ENCODE measurements at regions not wholly inside any gene's neighbourhood (a gene's known extent, or its start where the extent isn't known, plus 50 kb on each side); places are given as distances from the start of the nearest gene placed in this dataset.
A peak's percentile ranks its signal among the peaks of the same experiment; 100 is the strongest.

DNA sequence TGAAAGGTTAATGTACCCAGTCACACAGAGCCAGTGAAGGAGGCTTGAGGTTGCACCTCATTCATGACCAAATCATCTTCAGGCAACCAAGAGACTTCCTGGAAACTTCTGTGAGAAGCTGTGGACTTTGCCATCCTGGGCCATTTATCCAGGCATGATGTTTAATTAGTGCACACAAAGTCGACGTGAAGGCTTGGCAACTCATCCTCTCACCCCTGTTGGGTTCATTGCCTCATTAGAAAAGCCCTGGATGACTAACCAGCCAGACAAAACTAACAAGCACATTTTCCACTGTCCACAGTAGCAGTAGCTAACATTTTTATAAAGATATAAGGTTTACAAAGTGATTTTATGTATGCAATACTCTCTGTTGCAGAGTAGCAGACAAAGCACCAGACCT lies 65.7 kb upstream of the ZNF462 start:
- no peaks in the 10 kb centered on the region for H3K36me3 ChIP-seq
- 29 to 41% methylated on average over 2 of the region's 2 CpGs for WGBS, 2 donors
- TF ChIP-seq POLR2A (IDR thresholded peaks at IDR 0.05) = no peak
- TF ChIP-seq, protein P1, sequence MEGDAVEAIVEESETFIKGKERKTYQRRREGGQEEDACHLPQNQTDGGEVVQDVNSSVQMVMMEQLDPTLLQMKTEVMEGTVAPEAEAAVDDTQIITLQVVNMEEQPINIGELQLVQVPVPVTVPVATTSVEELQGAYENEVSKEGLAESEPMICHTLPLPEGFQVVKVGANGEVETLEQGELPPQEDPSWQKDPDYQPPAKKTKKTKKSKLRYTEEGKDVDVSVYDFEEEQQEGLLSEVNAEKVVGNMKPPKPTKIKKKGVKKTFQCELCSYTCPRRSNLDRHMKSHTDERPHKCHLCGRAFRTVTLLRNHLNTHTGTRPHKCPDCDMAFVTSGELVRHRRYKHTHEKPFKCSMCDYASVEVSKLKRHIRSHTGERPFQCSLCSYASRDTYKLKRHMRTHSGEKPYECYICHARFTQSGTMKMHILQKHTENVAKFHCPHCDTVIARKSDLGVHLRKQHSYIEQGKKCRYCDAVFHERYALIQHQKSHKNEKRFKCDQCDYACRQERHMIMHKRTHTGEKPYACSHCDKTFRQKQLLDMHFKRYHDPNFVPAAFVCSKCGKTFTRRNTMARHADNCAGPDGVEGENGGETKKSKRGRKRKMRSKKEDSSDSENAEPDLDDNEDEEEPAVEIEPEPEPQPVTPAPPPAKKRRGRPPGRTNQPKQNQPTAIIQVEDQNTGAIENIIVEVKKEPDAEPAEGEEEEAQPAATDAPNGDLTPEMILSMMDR (IDR thresholded peaks at IDR 0.05) = no peak
- H3K4me3 ChIP-seq (replicated peaks in 1 of 3) = no peak overlapping the region
- no peaks in the 10 kb centered on the region for H3K27me3 ChIP-seq
- DNase-seq = peak; percentile 11 to 39
- H3K4me1 ChIP-seq = peaks cover 9 to 20% of the 10 kb centered on the region in 2 donors
- intact Hi-C loops (cut with DNase I) = no loop called here
- H3K27ac ChIP-seq = peak overlapping the region in 1 of 3 donors; percentile 8
- H3K9me3 ChIP-seq = no peaks in the 10 kb centered on the region

DNA sequence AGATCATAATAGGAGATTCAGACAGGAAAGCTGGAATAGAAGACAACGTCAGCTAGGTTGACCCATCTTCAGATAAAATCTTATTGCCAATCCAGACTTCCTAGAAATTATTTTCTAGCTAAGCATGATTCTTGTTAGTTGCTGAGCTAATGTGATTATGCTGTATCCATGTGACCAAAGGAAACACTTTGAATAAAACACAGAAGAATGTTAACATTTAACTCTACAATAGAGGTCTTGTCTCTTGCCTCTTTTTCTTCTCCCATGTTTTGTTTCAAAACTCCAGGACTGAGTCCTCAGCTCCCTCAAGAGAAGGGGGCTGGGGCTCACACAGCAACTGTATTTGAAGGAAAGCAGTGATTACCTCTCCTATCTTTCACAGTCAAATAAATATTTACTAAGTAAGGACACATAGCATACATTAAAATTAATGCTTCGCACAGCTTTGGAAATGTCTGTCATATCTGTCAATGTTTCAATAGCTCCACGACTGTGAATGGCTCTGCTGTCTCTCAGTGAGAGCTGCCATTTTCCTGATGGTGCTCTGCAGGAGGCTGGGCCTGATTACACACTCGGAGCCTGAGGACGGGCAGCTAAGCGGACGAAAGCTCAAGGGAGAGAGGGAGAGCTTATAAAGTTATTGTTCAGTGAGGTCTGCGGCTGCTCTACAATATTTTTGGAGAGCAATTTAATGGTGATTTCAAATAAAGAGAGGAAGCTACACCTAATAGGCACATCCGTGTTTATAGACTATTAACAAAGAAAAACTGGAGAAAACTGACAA lies 64.8 kb upstream of the ZNF462 start:
- Histone ChIP-seq H3K27me3 (no peaks in the 10 kb centered on the region), H3K36me3 (no peaks in the 10 kb centered on the region), H3K9me3 (no peaks in the 10 kb centered on the region), H3K4me3 (replicated peaks in 1 of 3) (no peak overlapping the region), H3K4me1 (peaks cover 9 to 20% of the 10 kb centered on the region in 2 donors), H3K27ac (no peak overlapping the region)
- intact Hi-C loops (cut with DNase I) = no loop called here
- no peak for DNase-seq
- 78 to 83% methylated on average over 9 of the region's 9 CpGs for WGBS, 2 donors
- TF ChIP-seq, protein P1 (IDR thresholded peaks at IDR 0.05) = no peak
- TF ChIP-seq POLR2A (IDR thresholded peaks at IDR 0.05) = no peak

DNA sequence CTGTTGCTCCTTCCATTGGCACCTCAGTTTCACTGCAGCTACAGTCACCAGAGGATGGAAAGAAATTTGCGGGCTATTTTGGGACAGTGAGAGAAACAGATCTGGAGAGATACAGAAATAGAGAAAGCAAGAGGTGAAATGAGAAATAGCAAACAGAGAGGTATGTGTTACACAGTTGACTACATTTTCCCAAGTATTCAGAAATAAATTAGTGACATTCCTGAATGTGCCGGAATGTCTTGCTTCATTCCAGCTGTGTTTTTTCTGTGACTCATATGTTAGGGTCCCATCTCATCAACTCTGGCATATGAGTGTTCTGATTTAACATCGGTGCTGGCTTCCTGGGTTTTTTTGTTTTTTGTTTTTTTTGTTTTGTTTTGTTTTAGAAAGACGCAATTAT lies 63.8 kb upstream of the ZNF462 start:
- WGBS, 2 donors = 73 to 80% methylated on average over 4 of the region's 4 CpGs
- Histone ChIP-seq H3K4me1 (peaks cover 9 to 20% of the 10 kb centered on the region in 2 donors), H3K27me3 (no peaks in the 10 kb centered on the region), H3K4me3 (replicated peaks in 1 of 3) (no peak overlapping the region), H3K27ac (no peak overlapping the region), H3K9me3 (no peaks in the 10 kb centered on the region), H3K36me3 (no peaks in the 10 kb centered on the region)
- TF ChIP-seq, protein P1 (IDR thresholded peaks at IDR 0.05) = no peak
- TF ChIP-seq POLR2A (IDR thresholded peaks at IDR 0.05) = no peak
- no peak for DNase-seq
- intact Hi-C loops (cut with DNase I) = no loop called here

DNA sequence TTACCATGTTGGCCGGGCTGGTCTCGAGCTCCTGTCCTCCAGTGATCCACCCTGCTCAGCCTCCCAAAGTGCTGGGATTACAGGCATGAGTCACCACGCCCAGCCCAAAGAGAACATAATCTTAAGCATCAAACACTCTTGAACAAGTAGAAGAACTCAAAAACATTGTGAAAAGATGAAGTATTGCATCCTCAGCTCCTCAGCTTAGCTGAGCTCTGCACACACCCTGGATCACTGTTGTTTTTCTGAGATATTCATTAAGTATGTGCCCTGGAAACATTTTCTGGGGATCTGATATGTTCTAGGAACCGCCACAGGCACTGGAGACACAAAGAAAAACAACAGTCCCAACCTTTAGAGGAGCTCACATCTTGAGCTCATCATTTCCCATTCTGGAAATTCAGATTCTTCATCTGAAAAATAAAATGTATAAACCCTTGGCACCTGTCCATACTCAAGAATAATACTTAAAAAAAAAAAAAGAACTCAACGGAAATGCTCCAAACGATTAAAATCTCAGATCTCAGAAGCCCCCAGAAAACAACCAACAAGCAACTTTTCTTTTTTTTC lies 62.2 kb upstream of the ZNF462 start:
- no peak overlapping the region for H3K27ac ChIP-seq
- no peaks in the 10 kb centered on the region for H3K36me3 ChIP-seq
- no peaks in the 10 kb centered on the region for H3K9me3 ChIP-seq
- DNase-seq = no peak
- peaks cover 0 to 9% of the 10 kb centered on the region in 2 donors for H3K4me1 ChIP-seq
- intact Hi-C loops (cut with DNase I) = no loop called here
- H3K27me3 ChIP-seq = no peaks in the 10 kb centered on the region
- TF ChIP-seq, protein P1 (IDR thresholded peaks at IDR 0.05) = no peak
- TF ChIP-seq POLR2A (IDR thresholded peaks at IDR 0.05) = no peak
- H3K4me3 ChIP-seq (replicated peaks in 1 of 3) = no peak overlapping the region
- 81 to 86% methylated on average over 6 of the region's 6 CpGs for WGBS, 2 donors

DNA sequence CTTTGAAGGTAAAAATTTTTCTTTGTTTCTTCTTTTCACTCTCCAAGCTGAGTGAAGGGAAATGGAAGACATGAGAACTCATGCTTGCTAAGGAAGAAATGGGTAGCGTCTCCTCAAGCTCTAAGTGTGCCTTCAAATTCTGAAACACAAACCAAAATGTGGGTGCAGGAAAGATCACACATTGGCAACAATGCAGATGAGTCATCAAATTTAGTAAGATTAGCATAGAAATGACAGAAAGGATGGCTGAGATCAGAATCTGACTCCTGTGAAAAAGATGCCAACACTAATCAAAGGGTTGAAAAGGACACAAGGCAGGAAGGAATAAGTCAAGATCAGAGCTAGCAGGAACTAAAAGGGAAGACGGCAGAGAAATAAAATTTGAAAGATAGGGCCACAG lies 61.1 kb upstream of the ZNF462 start:
- H3K4me1 ChIP-seq = peaks cover 0 to 7% of the 10 kb centered on the region in 2 donors
- 90 to 97% methylated on average over 2 of the region's 2 CpGs for WGBS, 2 donors

More for the DNA sequence above, 61.1 kb upstream of the ZNF462 start:
- Histone ChIP-seq H3K36me3 (no peaks in the 10 kb centered on the region), H3K9me3 (no peaks in the 10 kb centered on the region), H3K4me3 (replicated peaks in 1 of 3) (no peak overlapping the region), H3K27ac (no peak overlapping the region), H3K27me3 (no peaks in the 10 kb centered on the region)
- no peak for DNase-seq
- TF ChIP-seq, protein P1 (IDR thresholded peaks at IDR 0.05) = no peak
- no peak for TF ChIP-seq POLR2A (IDR thresholded peaks at IDR 0.05)
- intact Hi-C loops (cut with DNase I) = no loop called here
